ENCODE measurements at regions not wholly inside any gene's neighbourhood (a gene's known extent, or its start where the extent isn't known, plus 50 kb on each side); places are given as distances from the start of the nearest gene placed in this dataset.

DNA sequence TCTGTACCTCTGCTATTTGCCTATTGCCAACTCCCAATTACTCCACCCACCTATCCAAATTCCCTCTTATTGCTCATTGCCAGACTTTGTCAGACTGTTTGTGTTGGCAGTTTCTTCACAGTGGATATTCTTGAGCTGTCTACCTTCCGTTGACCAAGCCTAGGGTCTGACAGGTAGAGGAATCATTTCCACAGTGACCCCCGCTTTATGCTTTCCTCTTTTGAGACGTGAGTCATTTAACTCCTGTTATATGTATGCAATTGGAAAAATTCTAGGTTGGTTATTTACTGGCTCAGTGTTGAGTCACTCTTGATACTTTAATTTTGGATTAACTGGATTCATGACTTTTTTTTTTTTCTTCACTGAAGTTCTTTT, 187.7 kb downstream of the IRS1 start:
- H3K9me3 ChIP-seq (ENCODE audit: control insufficient read depth, insufficient read depth, low read length): no peaks in the 10 kb centered on the region
- no peak overlapping the region for H3K4me3 ChIP-seq (ENCODE audit: low read depth, low read length)
- no peaks in the 10 kb centered on the region for H3K27me3 ChIP-seq (ENCODE audit: control insufficient read depth, insufficient read depth, low read length)
- H3K36me3 ChIP-seq (ENCODE audit: control insufficient read depth, insufficient read depth, low read length): no peaks in the 10 kb centered on the region
- H3K4me1 ChIP-seq (ENCODE audit: control insufficient read depth, insufficient read depth, low read length): no peaks in the 10 kb centered on the region
- no peak overlapping the region for H3K9ac ChIP-seq (ENCODE audit: low read depth, low read length)

DNA sequence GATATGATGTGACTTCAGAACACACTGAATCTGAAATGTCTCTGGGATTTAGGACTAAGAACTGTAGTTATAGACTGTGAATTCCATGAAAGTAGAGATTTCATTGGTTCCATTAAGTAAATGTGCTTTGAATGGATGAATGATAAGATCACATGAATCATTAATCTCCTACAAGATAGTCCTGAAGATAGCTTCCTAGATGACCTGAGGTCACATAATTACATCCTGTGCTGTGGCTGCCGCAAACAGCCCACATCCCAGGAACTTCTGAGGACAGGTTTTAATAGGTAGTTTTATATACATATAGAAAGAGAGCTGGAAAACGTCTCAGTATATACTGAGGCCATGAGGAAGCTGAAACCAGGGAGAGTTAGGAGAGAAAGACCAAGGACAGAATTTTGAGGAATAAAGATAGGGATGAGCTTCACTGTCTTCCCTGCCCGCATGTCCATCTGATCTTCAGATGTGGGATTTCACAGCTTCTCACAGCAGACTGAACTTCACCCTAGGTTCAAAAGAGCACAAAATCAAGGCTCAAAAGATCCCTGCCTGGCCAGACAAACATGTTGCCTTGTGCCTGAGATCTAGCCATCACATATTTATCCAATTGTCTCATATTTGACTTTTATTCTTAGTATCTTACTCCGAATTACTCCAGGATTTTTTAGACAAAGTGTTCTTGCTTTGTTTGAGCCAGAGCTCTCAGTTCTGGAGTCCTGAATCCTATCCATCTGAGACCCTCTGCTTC, 188.2 kb downstream of the IRS1 start:
- H3K27me3 ChIP-seq (ENCODE audit: control insufficient read depth, insufficient read depth, low read length): no peaks in the 10 kb centered on the region
- no peaks in the 10 kb centered on the region for H3K4me1 ChIP-seq (ENCODE audit: control insufficient read depth, insufficient read depth, low read length)
- H3K36me3 ChIP-seq (ENCODE audit: control insufficient read depth, insufficient read depth, low read length): no peaks in the 10 kb centered on the region
- no peaks in the 10 kb centered on the region for H3K9me3 ChIP-seq (ENCODE audit: control insufficient read depth, insufficient read depth, low read length)
- no peak overlapping the region for H3K9ac ChIP-seq (ENCODE audit: low read depth, low read length)
- no peak overlapping the region for H3K4me3 ChIP-seq (ENCODE audit: low read depth, low read length)

DNA sequence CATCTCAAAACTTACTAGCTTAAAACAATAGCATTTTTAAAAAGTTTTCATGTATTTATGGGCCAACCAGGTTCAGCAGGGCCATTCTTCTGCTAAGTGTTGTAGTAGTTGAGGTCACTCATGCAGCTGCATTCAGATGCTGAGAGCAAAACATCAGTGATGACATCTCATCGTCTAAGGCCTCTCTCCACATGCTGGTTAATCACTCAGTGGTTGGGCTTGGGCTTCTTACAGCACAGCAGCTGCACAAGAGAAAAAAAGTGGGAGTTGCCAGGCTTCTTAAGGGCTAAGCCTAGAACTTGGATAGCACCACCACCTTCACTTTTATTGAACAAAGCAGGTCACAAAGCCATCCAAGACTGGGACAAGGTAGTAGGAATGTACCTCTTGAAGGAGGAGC, 190.3 kb downstream of the IRS1 start:
- H3K27me3 ChIP-seq (ENCODE audit: control insufficient read depth, insufficient read depth, low read length): no peaks in the 10 kb centered on the region
- H3K4me3 ChIP-seq (ENCODE audit: low read depth, low read length): no peak overlapping the region
- no peaks in the 10 kb centered on the region for H3K4me1 ChIP-seq (ENCODE audit: control insufficient read depth, insufficient read depth, low read length)
- no peaks in the 10 kb centered on the region for H3K9me3 ChIP-seq (ENCODE audit: control insufficient read depth, insufficient read depth, low read length)
- no peak overlapping the region for H3K9ac ChIP-seq (ENCODE audit: low read depth, low read length)
- no peaks in the 10 kb centered on the region for H3K36me3 ChIP-seq (ENCODE audit: control insufficient read depth, insufficient read depth, low read length)

DNA sequence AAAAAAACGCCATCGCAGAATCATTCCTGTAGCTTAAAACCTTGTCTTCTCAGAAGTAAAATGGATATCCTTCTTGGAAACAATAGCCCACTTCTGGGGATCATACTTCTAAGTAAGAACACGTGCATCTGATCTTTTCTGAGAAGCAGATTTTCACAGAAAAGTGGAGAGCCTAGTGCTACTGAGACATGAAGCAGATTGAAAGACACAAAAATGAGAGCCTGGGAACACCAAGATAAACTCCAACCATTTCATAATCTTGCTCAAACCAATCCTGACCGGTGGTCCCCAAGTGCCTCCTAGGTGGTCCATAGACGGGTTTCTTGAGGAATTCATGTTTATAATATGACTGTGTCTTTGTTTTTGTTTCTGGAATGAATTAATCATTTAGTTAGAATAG, 191.2 kb downstream of the IRS1 start:
- Histone ChIP-seq H3K9me3 (ENCODE audit: control insufficient read depth, insufficient read depth, low read length) (no peaks in the 10 kb centered on the region), H3K36me3 (ENCODE audit: control insufficient read depth, insufficient read depth, low read length) (no peaks in the 10 kb centered on the region), H3K4me3 (ENCODE audit: low read depth, low read length) (no peak overlapping the region)

DNA sequence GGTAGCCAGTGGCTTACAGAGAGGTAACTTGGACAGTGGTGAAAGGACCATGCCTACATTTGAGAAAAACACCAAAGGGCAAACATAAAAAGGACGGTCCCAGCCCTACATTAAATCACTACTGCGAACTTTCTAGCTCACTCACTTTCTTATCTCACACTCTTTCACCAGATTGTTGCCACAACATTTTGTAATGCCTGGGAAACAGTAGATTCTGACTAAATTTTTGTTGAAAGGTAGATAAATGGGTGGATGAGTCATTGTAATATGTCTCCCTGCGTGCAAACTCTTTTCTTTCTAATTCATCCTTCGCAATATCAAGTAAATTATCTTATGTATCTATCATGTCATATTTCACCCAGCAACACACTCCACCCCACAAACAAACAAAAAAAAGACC, 192.2 kb downstream of the IRS1 start:
- Histone ChIP-seq H3K36me3 (ENCODE audit: control insufficient read depth, insufficient read depth, low read length) (no peaks in the 10 kb centered on the region), H3K4me1 (ENCODE audit: control insufficient read depth, insufficient read depth, low read length) (no peaks in the 10 kb centered on the region), H3K9me3 (ENCODE audit: control insufficient read depth, insufficient read depth, low read length) (no peaks in the 10 kb centered on the region), H3K9ac (ENCODE audit: low read depth, low read length) (no peak overlapping the region), H3K27me3 (ENCODE audit: control insufficient read depth, insufficient read depth, low read length) (no peaks in the 10 kb centered on the region), H3K4me3 (ENCODE audit: low read depth, low read length) (no peak overlapping the region)

More for the DNA sequence above, 191.2 kb downstream of the IRS1 start:
- Histone ChIP-seq H3K27me3 (ENCODE audit: control insufficient read depth, insufficient read depth, low read length) (no peaks in the 10 kb centered on the region), H3K4me1 (ENCODE audit: control insufficient read depth, insufficient read depth, low read length) (no peaks in the 10 kb centered on the region), H3K9ac (ENCODE audit: low read depth, low read length) (no peak overlapping the region)

DNA sequence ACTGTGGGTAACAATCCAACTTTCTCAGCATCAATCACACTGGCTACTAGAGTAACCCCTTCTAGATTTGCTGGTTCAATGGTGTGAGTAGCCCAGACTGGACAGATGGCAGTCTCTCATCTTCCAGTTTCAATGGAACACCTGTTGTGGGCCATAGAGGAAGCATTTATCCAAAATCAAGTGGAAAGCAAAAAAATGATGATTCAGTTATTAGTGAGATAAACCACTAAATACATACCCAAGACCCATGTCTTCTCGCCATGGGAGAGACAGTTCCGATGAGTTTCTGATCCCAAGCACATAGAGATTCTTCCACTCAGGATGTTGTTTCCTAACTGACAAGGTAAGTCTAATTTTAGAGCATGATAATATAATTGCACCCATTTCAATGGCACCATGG, 194.0 kb downstream of the IRS1 start:
- no peak overlapping the region for H3K9ac ChIP-seq (ENCODE audit: low read depth, low read length)
- H3K9me3 ChIP-seq (ENCODE audit: control insufficient read depth, insufficient read depth, low read length): no peaks in the 10 kb centered on the region
- H3K27me3 ChIP-seq (ENCODE audit: control insufficient read depth, insufficient read depth, low read length): no peaks in the 10 kb centered on the region
- H3K36me3 ChIP-seq (ENCODE audit: control insufficient read depth, insufficient read depth, low read length): no peaks in the 10 kb centered on the region
- H3K4me1 ChIP-seq (ENCODE audit: control insufficient read depth, insufficient read depth, low read length): no peaks in the 10 kb centered on the region
- no peak overlapping the region for H3K4me3 ChIP-seq (ENCODE audit: low read depth, low read length)

DNA sequence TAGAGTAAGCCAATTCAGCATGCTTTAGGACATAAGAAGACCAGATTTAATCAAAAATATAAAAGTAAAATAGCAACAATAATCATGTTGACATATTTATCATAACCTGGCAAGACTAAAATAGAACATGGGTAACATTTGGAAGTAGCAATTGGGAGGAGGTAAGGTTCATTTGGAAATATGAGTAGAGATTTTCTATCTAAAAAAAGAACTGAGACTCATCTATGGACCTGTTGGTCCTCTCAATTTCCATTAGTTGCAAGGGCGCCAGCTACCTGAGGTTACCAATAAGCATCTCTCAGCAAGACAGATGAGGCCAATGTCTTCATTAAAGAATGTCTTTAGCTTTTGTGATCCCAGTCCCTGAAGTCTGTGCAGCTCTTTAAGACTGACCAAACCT, 196.0 kb downstream of the IRS1 start:
- Histone ChIP-seq H3K4me1 (ENCODE audit: control insufficient read depth, insufficient read depth, low read length) (no peaks in the 10 kb centered on the region), H3K9ac (ENCODE audit: low read depth, low read length) (no peak overlapping the region), H3K9me3 (ENCODE audit: control insufficient read depth, insufficient read depth, low read length) (no peaks in the 10 kb centered on the region), H3K4me3 (ENCODE audit: low read depth, low read length) (no peak overlapping the region), H3K27me3 (ENCODE audit: control insufficient read depth, insufficient read depth, low read length) (no peaks in the 10 kb centered on the region), H3K36me3 (ENCODE audit: control insufficient read depth, insufficient read depth, low read length) (no peaks in the 10 kb centered on the region)

DNA sequence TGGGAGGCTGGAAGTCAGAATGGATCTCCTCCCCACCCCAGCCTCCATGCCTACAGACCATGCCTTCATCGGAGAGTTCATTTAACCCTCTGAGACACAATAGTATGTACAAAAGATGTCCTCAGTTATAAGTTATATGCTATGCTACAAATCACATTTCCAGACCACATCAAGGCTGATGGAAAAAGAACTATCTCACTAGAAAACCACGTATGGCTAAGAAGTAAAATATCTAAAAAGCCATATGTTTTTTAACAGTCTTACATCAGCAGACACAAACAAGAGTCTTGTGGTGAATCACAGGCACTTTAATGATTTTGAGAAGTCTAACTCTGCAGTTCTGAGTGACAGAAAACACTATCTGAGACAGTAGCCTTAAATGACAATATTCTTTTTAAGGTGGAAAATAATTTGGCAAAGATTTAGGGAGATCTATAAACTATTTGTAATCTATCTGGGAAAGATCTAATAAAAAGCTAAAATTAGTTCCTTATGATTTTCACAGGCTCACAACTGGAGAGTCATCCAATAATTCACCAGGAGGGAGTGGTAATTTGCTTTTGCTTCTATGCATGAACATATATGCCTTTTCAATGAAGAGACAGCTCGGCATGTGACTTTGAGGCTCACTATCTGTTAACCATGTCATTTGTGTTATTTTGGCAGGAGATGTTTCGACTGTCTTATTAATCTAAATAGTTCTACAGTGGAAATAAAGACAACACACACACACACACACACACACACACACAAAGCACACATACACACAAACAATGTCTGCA, 197.5 kb downstream of the IRS1 start:
- no peaks in the 10 kb centered on the region for H3K9me3 ChIP-seq (ENCODE audit: control insufficient read depth, insufficient read depth, low read length)
- no peaks in the 10 kb centered on the region for H3K4me1 ChIP-seq (ENCODE audit: control insufficient read depth, insufficient read depth, low read length)
- no peak overlapping the region for H3K4me3 ChIP-seq (ENCODE audit: low read depth, low read length)
- H3K36me3 ChIP-seq (ENCODE audit: control insufficient read depth, insufficient read depth, low read length): no peaks in the 10 kb centered on the region
- no peaks in the 10 kb centered on the region for H3K27me3 ChIP-seq (ENCODE audit: control insufficient read depth, insufficient read depth, low read length)
- H3K9ac ChIP-seq (ENCODE audit: low read depth, low read length): no peak overlapping the region

DNA sequence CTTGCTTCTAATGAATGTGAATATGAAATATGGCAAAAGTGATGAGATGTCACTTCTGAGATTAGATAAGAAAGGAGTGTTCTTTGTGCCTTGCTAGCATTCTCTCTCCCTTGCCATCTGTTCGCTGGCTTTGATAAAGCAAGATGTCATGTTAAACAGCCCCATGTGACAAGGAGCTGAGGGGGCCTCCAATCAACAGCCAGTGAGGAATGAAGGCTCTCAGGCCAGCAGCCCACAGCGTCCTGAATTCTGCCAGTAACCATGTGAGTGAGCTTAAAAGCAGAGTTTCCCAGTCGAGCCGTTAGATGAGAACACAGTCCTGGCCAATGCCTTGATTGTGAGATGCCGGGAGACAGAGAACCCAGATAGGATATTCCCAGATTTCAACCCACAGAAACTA, 198.8 kb downstream of the IRS1 start:
- H3K27me3 ChIP-seq (ENCODE audit: control insufficient read depth, insufficient read depth, low read length): no peaks in the 10 kb centered on the region
- no peaks in the 10 kb centered on the region for H3K4me1 ChIP-seq (ENCODE audit: control insufficient read depth, insufficient read depth, low read length)
- H3K9ac ChIP-seq (ENCODE audit: low read depth, low read length): no peak overlapping the region
- H3K4me3 ChIP-seq (ENCODE audit: low read depth, low read length): no peak overlapping the region
- no peaks in the 10 kb centered on the region for H3K36me3 ChIP-seq (ENCODE audit: control insufficient read depth, insufficient read depth, low read length)
- no peaks in the 10 kb centered on the region for H3K9me3 ChIP-seq (ENCODE audit: control insufficient read depth, insufficient read depth, low read length)

DNA sequence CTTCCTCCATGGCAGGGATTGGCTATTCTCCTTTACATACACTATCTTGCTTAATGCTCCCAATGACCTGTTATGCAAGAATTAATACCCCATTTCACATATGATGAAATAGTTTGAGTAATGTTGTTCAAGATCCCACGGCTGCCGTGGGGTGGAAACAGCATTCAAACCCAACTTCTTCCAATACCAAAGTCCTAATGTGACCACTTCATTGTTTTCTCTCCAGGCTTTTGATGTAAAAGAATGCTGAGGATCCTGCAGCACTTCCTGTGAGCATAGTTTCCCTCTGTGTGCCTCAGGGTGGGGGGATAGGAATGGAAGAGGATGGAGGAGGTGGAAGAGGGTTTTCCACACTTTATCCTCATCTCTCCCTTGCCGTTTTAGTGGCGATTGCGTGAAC, 199.4 kb downstream of the IRS1 start:
- H3K36me3 ChIP-seq (ENCODE audit: control insufficient read depth, insufficient read depth, low read length): no peaks in the 10 kb centered on the region
- no peaks in the 10 kb centered on the region for H3K27me3 ChIP-seq (ENCODE audit: control insufficient read depth, insufficient read depth, low read length)
- no peaks in the 10 kb centered on the region for H3K4me1 ChIP-seq (ENCODE audit: control insufficient read depth, insufficient read depth, low read length)
- no peak overlapping the region for H3K4me3 ChIP-seq (ENCODE audit: low read depth, low read length)
- H3K9me3 ChIP-seq (ENCODE audit: control insufficient read depth, insufficient read depth, low read length): no peaks in the 10 kb centered on the region
- no peak overlapping the region for H3K9ac ChIP-seq (ENCODE audit: low read depth, low read length)

DNA sequence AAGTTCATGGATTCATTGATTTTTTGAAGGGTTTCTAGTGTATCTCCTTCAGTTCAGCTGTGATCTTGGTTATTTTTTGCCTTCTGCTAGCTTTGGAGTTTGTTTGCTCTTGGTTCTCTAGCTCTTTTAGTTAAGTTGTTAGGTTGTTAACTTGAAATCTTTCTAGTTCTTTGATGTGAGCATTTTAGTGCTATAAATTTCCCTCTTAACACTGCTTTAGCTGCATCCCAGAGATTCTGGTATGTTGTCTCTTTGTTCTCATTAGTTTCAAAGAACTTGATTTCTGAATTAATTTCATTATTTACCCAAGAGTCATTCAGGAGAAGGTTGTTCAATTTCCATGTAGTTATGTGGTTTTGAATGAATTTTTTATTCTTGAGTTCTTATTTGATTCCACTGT, 210.6 kb downstream of the IRS1 start:
- Histone ChIP-seq H3K4me1 (ENCODE audit: control insufficient read depth, insufficient read depth, low read length) (no peaks in the 10 kb centered on the region), H3K27me3 (ENCODE audit: control insufficient read depth, insufficient read depth, low read length) (no peaks in the 10 kb centered on the region), H3K4me3 (ENCODE audit: low read depth, low read length) (no peak overlapping the region), H3K36me3 (ENCODE audit: control insufficient read depth, insufficient read depth, low read length) (no peaks in the 10 kb centered on the region), H3K9ac (ENCODE audit: low read depth, low read length) (no peak overlapping the region), H3K9me3 (ENCODE audit: control insufficient read depth, insufficient read depth, low read length) (no peaks in the 10 kb centered on the region)

DNA sequence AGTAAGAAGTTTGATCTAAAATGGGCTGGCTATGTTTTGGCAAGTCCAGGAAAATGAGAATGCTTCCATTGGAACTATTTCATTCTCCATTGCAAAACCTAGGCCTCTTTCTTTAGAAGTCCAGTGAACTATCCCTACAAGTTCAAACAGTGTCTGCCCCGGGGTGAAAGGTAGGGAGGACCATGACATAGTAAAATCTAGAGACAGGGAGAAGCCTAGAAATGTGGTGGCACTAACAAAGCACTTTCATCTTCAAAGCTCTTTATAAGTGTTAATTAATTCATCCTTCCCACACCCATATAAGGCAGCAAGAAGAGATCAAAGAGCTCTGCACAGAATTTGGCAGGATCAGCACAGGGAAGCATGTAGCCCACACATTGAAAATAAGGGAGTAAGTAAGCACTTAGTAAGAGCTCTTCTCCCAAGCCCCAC, 214.5 kb downstream of the IRS1 start:
- no peak overlapping the region for H3K9ac ChIP-seq (ENCODE audit: low read depth, low read length)
- H3K4me1 ChIP-seq (ENCODE audit: control insufficient read depth, insufficient read depth, low read length): no peaks in the 10 kb centered on the region
- no peaks in the 10 kb centered on the region for H3K27me3 ChIP-seq (ENCODE audit: control insufficient read depth, insufficient read depth, low read length)
- H3K9me3 ChIP-seq (ENCODE audit: control insufficient read depth, insufficient read depth, low read length): no peaks in the 10 kb centered on the region
- H3K4me3 ChIP-seq (ENCODE audit: low read depth, low read length): no peak overlapping the region
- no peaks in the 10 kb centered on the region for H3K36me3 ChIP-seq (ENCODE audit: control insufficient read depth, insufficient read depth, low read length)

All from iPS-15b (cell line).